ENCODE measurements at regions not wholly inside any gene's neighbourhood (a gene's known extent, or its start where the extent isn't known, plus 50 kb on each side); places are given as distances from the start of the nearest gene placed in this dataset.

GRCh38 chr6:87897663-87898062 lies 150.0 kb upstream of the SPACA1 start:
- Histone ChIP-seq H3K4me3 (ENCODE audit: low read depth in 1 of 2, low read length in 1 of 2) (no peak overlapping the region), H3K9me3 (no peaks in the 10 kb centered on the region), H3K36me3 (no peaks in the 10 kb centered on the region), H3K27ac (no peak overlapping the region), H3K4me1 (ENCODE audit: control insufficient read depth in 1 of 2, insufficient read depth in 1 of 2, low read depth in 1 of 2, low read length in 1 of 2) (peaks cover 39 to 49% of the 10 kb centered on the region in 2 experiments), H3K27me3 (no peaks in the 10 kb centered on the region)
- no peak for TF ChIP-seq CTCF (IDR thresholded peaks at IDR 0.05)

GRCh38 chr6:87897013-87897412 lies 150.6 kb upstream of the SPACA1 start:
- TF ChIP-seq CTCF (IDR thresholded peaks at IDR 0.05): no peak
- no peaks in the 10 kb centered on the region for H3K36me3 ChIP-seq
- H3K4me1 ChIP-seq (ENCODE audit: control insufficient read depth in 1 of 2, insufficient read depth in 1 of 2, low read depth in 1 of 2, low read length in 1 of 2): peaks cover 33 to 42% of the 10 kb centered on the region in 2 experiments
- no peaks in the 10 kb centered on the region for H3K9me3 ChIP-seq
- H3K27me3 ChIP-seq: no peaks in the 10 kb centered on the region
- no peak overlapping the region for H3K27ac ChIP-seq
- H3K4me3 ChIP-seq (ENCODE audit: low read depth in 1 of 2, low read length in 1 of 2): no peak overlapping the region

- H3K9me3 ChIP-seq: no peaks in the 10 kb centered on the region
- no peak overlapping the region for H3K4me3 ChIP-seq (ENCODE audit: low read depth in 1 of 2, low read length in 1 of 2)
- no peaks in the 10 kb centered on the region for H3K36me3 ChIP-seq
- H3K4me1 ChIP-seq (ENCODE audit: control insufficient read depth in 1 of 2, insufficient read depth in 1 of 2, low read depth in 1 of 2, low read length in 1 of 2): peaks cover 0 to 3% of the 10 kb centered on the region in 2 experiments
- no peak overlapping the region for H3K27ac ChIP-seq
- H3K27me3 ChIP-seq: no peaks in the 10 kb centered on the region
- no peak for TF ChIP-seq CTCF (IDR thresholded peaks at IDR 0.05)
Observed at GRCh38 chr6:87887266-87887665, 160.4 kb upstream of the SPACA1 start.

- Histone ChIP-seq H3K4me1 (ENCODE audit: control insufficient read depth in 1 of 2, insufficient read depth in 1 of 2, low read depth in 1 of 2, low read length in 1 of 2) (peaks cover 0 to 9% of the 10 kb centered on the region in 2 experiments), H3K4me3 (ENCODE audit: low read depth in 1 of 2, low read length in 1 of 2) (no peak overlapping the region), H3K27me3 (peaks cover 14% of the 10 kb centered on the region), H3K9me3 (no peaks in the 10 kb centered on the region), H3K36me3 (no peaks in the 10 kb centered on the region), H3K27ac (no peak overlapping the region)
- no peak for TF ChIP-seq CTCF (IDR thresholded peaks at IDR 0.05)
Observed at GRCh38 chr6:87884203-87884602, 163.4 kb upstream of the SPACA1 start.

- H3K4me1 ChIP-seq (ENCODE audit: control insufficient read depth in 1 of 2, insufficient read depth in 1 of 2, low read depth in 1 of 2, low read length in 1 of 2): peaks cover 0 to 9% of the 10 kb centered on the region in 2 experiments
- no peak overlapping the region for H3K4me3 ChIP-seq (ENCODE audit: low read depth in 1 of 2, low read length in 1 of 2)
- H3K27ac ChIP-seq: no peak overlapping the region
Observed at GRCh38 chr6:87881342-87881895, 166.2 kb upstream of the SPACA1 start.

More at GRCh38 chr6:87881342-87881895, 166.2 kb upstream of the SPACA1 start:
- H3K27me3 ChIP-seq: peaks cover 42% of the 10 kb centered on the region
- no peaks in the 10 kb centered on the region for H3K36me3 ChIP-seq
- H3K9me3 ChIP-seq: no peaks in the 10 kb centered on the region
- TF ChIP-seq CTCF (IDR thresholded peaks at IDR 0.05): no peak
